GM19035 (cell line): ENCODE measurements at regions not wholly inside any gene's neighbourhood (a gene's known extent, or its start where the extent isn't known, plus 50 kb on each side); places are given as distances from the start of the nearest gene placed in this dataset.
"Not testable (repeated sequence)": the region's sequence is repeated elsewhere in the genome, so short reads cannot be mapped to it uniquely, and the experiment has no call there.

Experiments
- ATAC-seq: cut with Tn5 transposase; IDR thresholded peaks from one replicate; pipeline ENCODE4 v1.9.1; 2021; ENCODE audit not compliant: unreplicated experiment

DNA sequence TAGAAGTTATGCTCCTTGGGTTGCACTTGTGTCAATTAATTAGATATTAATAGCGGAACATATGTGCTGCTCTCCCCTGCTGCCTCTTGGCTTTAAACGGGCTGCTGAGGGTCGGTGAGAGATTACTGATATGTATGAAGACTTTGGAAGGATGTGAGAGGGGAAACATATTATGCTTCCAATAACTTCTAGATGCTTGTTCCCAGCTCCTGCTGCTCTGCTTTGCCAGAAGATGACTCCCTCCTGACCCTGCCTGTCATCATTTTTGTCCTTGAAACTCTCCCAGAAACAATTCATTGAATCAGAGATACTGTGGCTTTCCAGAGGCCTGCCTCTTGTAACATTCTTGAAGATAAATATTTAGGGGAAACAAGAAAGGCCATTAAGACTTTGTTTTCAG is 300.1 kb upstream of the STXBP6 start:
- no peak for ATAC-seq

DNA sequence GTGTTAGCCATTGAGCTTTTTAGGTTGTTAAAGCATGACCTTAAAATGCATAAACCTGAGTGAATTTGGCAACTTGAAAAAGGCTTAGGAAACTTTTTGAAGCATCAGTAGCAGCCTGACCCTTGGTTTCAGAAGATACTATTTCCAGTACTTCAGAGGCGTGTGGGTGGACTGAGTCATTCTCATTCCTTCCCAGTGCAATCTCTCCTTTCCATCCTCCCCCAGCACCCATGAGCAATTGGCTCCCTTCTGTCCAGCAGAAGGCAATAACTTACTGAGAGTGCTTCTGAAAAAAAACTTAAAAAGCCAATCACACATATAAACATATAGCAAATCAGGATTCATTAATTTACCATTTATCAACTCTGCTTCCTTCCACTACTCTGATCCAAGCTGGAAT is 299.3 kb upstream of the STXBP6 start:
- no peak for ATAC-seq

DNA sequence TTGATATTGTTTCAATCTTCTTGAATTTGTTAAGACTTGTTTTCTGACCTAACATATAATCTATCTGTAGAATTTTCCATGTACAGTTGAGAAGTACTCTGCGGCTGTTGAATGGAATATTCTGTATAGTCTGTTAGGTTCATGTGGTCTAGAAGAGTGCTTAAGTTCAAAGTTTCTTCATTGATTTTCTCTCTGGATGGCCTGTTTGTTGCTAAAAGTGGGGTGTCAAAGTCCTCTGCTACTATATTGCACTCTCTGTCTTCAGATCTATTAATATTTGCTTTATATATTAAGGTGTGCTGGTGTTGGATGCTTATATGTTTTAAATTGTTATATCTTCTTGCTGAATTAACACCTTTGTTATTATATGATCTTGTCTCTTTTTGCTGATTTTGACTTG is 290.9 kb upstream of the STXBP6 start:
- ATAC-seq: no peak

DNA sequence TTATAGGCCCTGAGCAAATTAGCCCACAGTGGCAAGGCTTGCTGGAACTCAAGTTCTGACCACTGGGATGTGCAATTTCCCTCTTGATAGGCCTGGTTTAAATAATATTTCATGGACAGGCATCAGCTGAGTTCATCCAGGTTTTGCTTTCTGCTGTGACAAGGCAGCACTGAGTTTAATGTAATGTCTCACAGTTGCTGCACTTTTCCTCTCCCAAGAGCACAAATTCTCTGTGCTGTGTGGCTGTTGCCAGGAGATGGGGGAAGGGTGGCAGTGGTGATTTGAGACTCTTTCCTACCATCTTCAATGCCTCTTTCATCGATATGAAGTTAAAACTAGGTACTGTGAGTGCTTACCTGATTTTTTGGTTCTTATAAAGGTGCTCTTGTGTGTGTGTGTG is 272.8 kb upstream of the STXBP6 start:
- ATAC-seq: no peak

DNA sequence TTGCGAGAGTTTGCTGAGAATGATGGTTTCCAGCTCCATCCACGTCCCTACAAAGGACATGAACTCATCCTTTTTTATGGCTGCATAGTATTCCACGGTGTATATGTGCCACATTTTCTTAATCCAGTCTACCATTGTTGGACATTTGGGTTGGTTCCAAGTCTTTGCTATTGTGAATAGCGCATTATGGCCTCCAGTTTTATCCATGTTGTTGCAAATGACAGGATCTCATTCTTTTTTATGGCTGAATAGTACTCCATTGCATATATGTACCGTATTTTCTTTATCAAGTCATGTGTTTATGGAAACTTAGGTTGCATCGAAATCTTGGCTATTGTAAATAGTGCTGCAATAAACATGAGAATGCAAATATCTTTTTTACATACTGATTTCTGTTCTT is 266.1 kb upstream of the STXBP6 start:
- ATAC-seq: not testable (repeated sequence)

DNA sequence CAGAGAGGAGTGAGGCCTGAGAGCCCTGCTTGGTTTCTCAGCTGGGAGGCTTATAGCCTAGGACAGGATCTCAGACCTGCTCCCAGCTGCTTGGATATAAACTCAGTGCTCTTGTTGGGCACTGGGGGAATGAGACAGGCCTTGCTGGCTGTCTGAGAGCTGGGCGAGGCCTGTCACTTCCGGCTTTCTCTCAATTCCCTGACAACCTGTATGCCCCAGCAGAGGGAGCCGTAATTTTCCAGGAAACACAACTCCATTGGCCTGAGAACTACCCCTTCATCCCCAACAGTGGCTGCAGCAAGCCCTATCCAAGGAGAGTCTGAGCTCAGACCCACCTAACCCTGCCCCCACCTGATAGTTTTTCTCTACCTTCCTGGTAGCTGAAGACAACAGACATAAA is 258.3 kb upstream of the STXBP6 start:
- no peak for ATAC-seq

DNA sequence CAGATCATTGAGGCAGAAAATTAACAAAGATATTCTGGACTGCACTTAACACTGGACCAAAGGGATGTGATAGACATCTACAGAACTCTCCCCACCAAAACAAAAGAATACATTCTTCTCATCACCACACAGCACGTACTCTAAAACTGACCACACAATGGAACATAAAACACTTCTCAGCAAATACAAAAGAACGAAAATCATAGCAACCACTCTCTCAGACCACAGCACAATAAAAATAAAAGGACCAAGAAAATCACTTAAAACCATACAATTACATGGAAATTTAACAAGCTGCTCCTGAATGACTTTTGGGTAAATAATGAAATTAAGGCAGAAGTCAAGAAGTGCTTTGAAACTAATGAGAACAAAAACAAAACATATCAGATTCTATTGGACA is 254.0 kb upstream of the STXBP6 start:
- ATAC-seq: no peak

DNA sequence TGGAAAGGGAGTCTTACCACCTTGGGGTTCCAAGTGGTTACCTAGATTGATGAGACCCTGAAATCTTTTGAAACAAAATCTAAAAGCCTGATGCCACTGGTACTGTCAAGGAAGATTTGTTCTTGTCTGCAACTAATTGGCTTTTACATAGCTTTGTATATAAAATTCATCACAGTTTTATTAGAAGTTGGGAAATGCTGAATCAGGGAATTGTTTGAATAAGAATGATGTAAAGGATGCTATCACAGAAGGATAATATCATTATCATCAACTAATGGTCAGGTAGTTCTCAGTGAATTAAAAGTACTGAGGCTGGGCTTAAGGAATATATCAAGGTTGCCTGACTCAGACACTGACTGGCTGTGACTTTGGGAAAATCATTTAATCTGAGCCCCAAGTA is 248.3 kb upstream of the STXBP6 start:
- no peak for ATAC-seq

DNA sequence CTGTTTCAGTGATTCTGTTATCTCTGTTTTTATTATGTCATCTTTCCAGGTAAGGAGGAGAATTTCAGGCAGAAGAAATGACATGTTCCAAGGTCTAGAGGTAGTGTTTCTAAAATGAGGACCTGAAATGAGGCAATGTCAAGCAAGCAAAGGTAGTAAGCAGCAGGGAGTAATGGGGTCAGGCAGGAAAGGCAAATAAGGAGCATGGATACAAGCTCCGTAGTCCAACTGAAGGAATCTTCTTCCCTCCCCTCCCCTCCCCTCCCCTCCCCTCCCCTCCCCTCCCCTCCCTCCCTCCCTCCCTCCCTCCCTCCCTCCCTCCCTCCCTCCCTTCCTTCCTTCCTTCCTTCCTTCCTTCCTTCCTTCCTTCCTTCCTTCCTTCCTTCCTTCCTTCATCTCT is 240.2 kb upstream of the STXBP6 start:
- ATAC-seq: not testable (repeated sequence)

DNA sequence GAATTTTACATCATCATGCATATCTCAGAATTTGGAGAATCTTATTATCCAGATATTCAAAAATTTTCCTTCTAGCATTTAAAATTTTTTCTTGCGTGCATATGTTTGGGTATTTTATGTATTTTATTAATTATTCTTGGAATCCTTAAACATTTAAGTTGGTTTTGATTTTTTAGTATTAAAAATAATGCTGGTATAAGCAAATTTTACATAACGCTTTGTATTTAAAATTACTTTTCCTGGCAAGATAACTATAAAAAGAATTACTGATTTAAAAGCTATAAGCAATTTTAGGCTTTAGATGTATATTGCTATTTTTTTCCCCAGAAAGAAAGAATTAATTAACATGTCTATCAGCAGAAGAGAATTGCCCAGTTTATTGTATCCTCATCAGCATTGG is 224.6 kb upstream of the STXBP6 start:
- ATAC-seq: no peak

DNA sequence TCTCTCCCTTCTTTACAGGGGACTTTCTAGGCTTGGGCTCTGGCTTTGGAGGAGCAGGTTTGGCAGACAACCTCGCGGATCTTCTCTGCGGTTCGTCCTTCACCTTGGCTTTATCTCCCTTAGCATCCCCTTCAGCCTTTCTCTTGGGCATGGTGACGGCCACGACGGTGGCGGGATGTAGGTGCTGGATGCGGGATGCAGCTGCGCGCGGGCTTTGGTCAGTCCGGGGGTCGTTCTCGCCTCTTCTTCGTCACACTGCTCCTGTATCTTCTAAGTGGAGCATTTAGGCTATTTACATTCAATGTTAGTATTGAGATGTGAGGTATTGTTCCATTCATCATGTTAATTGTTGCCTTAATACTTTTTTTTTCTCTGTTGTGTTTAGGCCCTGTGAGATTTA is 217.2 kb upstream of the STXBP6 start:
- no peak for ATAC-seq

DNA sequence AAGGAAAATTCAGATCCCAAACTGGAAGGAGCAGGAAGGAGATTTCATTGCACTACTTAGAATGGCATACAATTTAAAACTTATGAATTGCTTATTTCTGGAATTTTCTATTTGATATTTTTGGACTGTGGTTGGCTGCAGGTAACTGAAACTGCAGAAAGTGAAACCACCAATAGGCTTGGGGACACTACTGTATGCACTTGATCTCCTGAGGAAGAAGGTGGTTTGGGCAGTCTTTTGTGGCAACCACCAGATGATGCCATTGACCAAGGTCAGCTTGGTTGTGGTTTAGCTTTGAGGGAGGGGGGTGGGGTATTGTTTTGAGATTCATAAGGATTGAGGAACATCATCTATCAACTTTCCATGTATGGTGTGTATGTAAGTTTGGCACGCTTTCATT is 209.5 kb upstream of the STXBP6 start:
- ATAC-seq: no peak

DNA sequence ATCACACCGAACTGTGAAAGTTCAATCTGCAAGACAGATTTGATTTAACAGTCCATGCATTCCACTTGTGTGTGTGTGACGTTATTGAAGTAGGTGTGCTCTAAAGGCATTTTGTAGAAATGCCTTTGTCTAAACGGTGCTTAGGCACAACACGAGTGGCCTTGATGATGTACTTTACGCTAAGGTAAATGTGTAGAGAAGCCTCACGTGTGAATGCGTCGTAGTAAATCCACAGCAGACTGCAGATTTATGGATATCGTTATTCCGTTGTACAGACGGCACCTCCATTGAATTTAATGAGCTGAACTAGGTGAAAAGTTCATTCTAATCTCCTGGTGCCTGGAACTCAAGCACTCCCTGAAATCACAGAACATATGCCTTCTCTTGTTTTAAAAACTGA is 202.8 kb upstream of the STXBP6 start:
- no peak for ATAC-seq

DNA sequence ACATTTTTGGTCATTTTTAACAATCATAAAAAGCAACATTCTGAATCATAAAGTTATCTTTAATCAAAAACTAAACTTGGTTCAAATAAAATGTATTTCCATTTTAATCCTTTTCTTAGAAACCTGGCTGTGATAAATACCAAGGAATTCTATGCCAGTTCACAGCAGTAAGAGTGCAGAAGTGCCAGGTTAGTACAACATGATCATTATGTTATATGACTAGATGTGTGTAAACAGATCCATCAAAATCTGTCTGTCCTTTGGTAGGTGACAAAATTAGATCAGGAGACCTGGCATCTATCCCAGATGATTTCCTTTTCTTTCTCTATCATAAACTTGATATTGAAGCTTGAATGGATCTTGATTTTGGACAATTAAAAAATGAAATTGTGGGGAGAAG is 200.6 kb upstream of the STXBP6 start:
- no peak for ATAC-seq

DNA sequence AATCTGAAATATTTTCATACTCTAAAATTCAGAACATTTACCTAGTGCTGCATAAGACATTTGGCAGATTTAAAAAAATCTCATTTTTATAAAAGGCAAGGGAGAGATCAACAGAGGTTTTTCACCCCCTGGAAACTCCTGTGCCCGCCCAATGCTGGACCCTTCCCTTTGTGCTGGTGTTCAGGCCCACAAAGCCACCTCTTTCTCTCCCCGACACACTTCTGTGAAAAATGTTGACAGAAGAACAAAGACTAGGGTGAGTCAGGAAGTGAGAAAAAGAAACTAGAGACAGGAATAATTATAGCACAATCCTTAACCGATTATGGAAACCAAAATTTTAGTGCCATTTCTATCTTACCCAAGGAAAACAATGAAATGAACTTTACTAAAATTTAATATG is 197.7 kb upstream of the STXBP6 start:
- no peak for ATAC-seq

DNA sequence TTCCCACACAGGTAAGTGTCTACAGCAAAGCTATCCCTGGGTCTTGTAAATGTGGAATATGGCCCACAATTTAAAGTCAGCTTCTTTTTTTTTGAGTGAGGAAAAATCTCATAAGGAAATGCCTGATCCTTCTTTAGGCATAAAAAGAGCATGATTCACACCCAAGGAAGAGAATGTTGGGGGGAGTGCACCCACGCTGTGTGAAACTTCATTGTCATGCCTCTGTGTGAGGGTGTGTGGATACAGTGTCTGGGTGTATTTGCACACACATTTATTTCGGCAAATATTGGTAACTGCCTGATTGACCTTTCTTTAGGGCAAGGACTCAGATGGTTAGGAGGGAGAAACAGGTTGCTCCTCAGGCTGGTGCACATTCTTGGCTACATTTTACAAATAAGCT is 196.8 kb upstream of the STXBP6 start:
- no peak for ATAC-seq

DNA sequence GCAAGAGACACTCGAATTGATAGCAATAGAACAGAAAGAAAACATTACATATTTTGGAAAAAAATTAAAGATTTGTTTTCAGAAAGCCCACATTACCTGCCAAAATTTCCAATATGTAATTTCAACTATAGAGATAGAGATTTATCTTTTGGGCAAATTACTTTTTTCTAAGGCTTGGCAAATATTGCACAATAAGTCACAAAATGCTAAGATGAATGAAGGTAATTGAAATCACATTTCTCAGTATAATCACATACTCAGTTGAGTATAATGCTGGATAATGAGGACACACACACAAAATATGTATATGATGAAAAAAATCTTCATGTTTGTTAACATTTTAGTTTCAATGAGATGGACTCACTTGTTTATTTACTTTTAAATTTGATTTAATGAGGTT is 189.2 kb upstream of the STXBP6 start:
- no peak for ATAC-seq

DNA sequence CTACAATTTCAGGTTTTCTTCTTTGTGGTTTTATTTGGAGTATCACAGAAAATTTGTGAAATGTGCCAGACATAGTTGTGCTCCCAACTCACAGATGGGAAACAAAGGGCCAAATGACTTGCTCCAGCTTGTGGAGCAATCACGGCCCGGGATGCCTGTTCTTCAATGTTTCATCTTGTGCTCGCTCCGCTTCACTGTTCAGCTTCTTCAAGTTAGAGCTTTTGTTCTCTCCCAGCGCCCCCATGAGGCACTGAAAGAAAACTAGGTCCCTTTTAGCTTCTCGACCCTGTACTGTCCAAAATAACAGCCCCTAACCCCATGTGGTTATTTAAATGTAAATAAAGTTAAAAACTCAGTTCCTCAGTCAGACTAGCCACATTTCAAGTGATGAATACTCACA is 187.9 kb upstream of the STXBP6 start:
- no peak for ATAC-seq

DNA sequence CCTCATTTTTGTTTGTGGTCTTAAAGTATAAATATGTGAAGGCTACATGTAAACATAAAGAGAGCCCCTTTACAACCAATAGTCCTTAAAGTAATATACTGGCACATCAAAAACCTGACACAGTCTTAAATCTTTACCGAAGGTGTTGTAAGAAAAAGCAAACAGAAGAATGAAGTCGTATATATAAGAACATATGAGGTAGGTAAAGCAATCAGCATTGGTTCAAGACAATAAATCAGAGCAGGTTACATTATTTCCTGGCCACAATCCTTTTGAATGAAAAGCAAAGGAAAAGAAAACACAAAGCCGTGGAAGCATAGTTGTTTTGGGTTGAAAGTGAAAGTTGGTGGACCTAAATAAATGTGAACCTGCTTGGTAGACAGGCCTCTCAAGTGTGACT is 183.7 kb upstream of the STXBP6 start:
- ATAC-seq: no peak

DNA sequence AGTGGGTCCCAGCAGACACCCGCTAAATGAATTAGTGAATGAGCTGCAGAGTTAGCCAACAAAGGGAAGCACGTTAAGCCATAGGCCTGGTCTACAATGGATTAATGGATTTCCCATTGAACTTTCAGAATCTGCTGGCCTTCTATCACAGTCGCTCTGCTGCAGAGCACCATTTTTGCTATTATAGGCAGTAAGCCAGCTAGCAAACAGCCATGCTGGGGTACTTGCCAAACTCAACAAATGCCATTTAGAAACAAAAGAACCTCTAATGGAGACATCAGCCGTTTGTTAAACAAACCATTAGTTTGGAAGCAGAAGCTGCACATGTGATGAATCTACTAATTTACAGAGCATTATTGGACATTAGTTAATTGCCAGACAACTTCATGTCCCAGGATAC is 181.1 kb upstream of the STXBP6 start:
- ATAC-seq: no peak

DNA sequence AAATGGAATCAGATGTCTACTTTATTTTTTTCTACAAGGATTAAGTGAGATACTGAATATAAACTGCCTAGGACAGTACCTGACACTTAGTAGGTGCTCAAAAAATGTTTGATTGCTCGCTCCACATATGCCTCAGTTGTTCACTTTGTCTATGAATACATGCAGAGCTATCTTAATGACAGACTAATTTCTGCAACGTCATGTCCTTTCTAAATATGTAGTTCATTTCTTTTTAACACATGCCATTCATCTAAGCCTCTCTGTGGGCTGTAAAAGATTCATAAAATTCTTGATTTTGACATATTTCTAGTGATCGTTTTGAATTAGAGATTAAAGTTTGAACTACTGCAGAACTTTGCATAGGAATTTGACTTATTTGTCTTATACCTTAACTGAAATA is 176.3 kb upstream of the STXBP6 start:
- no peak for ATAC-seq

DNA sequence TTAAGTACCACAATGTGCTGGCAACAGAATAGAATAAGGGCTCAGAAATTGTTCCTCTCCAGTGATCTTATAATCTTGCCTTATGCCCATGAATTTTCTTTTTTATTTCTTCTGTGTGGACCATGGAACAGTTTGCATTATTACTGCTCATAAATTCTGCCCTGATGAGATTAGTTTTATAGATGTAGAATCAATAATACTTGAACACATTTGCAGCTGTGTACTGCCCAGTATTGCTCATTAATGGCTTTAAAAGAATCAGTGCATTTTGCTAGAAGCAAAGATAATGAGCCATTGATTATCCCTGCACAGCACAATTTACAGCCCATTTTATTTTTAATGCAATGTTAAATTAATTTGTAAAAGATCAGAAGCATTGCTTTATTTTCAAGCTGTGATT is 172.3 kb upstream of the STXBP6 start:
- no peak for ATAC-seq

DNA sequence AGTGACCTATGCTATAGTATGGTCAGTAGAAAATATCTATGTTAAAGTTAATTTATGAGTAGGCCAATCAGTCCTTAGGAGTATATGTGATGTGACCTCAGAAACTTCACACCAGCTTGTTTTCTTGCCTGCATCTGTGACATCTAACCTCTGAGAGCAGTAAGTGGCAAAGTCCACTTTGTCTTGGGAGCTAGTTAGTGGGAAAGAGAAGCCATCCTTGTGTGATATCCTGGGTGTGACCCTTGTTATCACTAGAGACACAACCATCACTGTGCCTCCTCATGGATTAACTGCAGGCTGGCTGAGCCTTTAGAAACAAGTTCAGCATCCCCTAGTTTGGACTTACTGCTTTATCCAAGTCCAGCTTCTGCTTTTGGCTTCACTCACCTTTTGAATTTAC is 170.6 kb upstream of the STXBP6 start:
- ATAC-seq: no peak

DNA sequence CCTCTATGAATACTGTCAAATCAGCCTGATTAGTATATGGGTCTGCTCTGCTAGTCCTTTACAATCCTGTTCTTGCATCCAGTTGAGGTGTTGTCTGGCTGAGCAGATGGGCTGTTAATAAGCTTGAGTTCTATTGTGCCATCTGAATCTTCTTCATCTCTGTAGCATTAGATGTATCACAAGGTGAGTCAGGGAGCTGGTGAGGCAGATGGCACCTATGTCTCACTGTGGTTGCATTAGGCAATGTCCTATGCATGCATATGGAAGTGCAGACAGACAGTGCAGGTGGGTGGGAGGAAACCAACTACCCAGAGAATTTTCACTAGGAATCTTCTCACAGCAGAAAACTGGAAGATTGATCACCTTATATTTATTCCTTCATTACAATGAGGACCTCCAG is 165.7 kb upstream of the STXBP6 start:
- no peak for ATAC-seq
